Renal pelvis (tissue), 1 donor: ENCODE measurements at regions not wholly inside any gene's neighbourhood (a gene's known extent, or its start where the extent isn't known, plus 50 kb on each side); places are given as distances from the start of the nearest gene placed in this dataset.

ENCODE experiments used
- DNase-seq: peaks from one replicate; pipeline ENCODE4 v3.0.0-alpha.2; 2013

- DNase-seq = no peak
Observed at GRCh38 chr10:107919626-107920235, 755.2 kb upstream of the SORCS1 start.

GRCh38 chr10:107918171-107918570 lies 753.7 kb upstream of the SORCS1 start:
- DNase-seq = no peak

GRCh38 chr10:107915215-107915610 lies 750.7 kb upstream of the SORCS1 start:
- DNase-seq = peak; percentile 5

DNA sequence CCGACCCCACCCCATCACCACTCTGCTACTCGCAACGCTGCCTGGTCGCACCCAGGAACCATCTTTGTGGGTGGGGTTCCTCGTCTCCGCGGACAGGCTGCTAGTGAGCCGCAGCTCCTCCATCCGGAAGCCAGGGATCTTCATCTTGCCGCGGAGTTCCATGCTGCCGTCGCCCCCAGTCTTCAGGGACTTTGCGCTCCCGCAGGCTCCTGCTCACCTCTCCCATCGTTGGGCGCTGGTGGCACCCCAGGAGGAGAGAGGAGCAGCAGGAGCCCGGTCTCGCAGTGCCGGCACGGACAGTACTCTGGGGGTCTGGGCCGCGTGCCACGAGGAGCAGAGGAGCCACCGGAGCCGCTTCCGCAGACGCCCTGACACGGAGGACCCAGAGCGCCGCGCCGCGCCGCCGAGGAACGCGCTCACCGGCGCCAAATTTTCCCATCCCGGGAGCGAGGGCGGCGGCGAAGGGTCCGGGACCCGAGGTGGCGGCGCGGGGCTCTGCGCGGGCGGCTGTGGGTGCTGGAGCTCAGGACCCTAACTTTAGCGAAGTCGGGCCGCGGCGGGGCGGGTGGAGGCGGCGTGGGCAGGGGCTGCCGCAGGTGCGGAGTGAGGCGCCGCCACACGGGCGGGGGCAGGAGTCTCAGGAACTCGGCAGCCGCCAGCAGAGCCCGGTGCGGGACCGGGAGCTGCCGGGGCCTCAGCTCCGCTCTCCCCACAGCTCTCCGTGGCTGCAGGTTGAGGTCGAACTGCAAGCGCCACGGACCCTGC lies 750.1 kb upstream of the SORCS1 start:
- peak; percentile 20 for DNase-seq

DNA sequence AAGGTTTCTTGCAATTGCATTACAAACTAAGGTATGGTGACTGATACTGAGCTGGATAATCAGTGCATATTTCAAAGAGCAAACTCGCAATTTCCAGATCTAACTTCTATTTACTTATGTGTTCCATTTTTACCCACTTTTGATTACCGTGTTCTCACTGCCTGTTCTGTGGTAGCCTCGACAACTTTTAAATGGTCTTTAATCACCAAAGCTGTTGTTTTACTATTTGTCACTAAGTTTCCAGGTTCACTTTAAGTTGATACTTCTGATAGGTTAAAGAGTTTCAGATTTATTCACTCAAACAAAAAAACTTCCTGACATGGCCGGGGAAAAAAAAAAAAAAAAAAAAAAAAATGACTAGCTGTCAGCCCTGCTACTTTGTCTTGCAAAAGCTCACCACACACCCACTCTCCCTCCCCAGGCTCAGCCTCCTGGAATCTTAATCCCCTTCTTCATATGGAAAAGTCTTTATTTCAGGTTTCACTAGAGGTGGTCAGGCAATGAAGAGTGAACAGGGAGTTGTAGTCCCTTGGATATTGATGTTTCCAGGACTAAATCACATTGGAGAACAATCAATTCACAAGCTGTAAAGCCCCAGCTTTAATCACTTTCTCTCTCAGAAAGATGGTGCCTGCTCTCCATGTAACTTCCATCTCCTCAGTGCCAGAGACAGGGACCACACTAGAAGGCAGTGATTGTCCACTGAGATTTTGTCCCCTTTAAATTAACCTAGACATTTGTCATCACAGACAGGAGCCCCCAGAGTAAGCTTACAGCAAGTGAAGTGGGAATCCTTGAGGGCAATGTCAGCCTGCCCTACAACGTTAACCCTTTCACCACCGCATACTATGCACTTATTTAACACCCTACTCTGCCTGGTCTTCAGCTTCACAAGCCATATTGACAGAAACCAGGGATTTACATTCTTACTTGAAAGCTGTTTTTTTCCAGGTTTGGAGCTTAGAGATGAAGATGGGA lies 749.1 kb upstream of the SORCS1 start:
- no peak for DNase-seq

GRCh38 chr10:107901076-107901475 lies 736.6 kb upstream of the SORCS1 start:
- DNase-seq = no peak

DNA sequence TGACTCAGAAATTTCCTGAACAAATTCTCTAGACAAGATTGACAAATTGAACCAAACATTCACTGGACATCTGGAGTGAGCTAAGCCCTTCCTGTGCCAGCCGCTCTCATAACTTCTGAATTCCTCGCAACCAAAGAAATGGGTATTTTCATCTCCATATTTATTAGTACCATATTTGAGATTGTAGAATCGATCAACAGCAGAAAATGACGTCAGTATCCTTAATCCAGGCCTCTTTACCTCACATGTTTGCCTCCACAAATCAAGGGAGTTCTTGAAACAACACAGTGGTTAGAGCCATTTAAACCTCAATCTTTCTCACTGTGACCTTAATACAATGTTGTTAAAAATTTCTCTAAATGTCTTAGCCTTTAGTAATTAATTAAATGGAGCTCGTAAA lies 735.6 kb upstream of the SORCS1 start:
- no peak for DNase-seq

- no peak for DNase-seq
Observed at GRCh38 chr10:107899502-107900062, 735.1 kb upstream of the SORCS1 start.

- DNase-seq = no peak
Observed at GRCh38 chr10:107899075-107899474, 734.6 kb upstream of the SORCS1 start.

- no peak for DNase-seq
Observed at GRCh38 chr10:107898392-107898791, 733.9 kb upstream of the SORCS1 start.

- no peak for DNase-seq
Observed at GRCh38 chr10:107894516-107894915, 730.0 kb upstream of the SORCS1 start.

DNA sequence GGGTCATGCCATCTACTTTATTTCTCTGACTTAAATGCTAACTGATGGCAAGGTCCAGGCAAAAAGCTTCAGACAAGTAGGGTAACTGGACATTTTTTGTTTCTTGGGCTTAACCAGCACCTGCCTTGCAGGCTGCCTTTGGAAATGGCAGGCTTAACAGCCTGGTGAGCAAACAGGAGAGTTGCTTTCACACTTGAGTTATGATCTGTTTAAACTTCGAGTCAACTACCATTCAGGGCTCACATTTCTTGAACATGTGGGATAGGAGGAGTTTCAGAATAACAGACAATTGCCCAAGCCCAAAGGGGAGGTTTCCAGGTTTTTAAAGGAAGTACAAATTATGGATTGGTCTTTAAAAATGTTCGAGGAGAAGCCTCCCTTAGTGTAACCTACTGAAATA lies 724.6 kb upstream of the SORCS1 start:
- no peak for DNase-seq

GRCh38 chr10:107880185-107880584 lies 715.7 kb upstream of the SORCS1 start:
- DNase-seq = no peak

DNA sequence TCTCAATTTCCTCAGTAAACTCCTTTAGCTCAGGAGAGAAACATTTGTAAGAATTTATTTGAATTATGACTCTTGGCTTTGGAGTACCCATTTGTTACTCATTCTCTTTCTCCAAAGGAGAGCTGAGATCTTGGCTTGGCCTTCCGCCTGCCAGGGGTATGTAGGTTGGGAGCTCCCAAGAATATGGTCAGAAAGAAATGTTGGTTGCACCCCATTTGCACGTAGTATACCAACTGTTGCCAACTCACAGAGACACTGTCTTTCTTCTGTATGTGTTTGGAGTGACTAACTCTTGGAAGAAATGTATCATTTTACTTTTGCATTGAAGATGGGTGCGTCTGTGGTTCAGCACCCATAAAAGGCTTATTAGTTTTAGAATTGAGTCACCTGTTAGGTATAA lies 708.5 kb upstream of the SORCS1 start:
- DNase-seq = no peak

GRCh38 chr10:107865691-107866090 lies 701.2 kb upstream of the SORCS1 start:
- DNase-seq = no peak

DNA sequence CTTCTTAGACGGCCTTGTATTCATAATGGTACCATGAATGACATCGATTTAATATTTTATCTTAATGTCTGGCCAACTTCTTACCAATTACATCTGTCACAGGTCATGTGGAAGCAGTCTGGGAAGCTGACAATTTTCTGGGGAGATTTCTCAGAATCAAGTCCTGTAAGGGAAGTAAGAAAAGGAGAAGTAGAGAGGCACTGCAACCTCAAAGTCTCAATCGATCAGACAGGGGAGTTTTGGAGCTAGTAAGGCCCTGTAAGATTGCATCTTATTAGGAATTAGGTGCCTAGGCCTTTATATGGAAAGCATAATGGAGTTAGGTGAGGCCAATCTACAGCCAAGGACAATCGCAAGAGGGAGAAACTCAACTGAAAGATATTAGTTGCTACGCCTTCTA lies 694.6 kb upstream of the SORCS1 start:
- DNase-seq = no peak

DNA sequence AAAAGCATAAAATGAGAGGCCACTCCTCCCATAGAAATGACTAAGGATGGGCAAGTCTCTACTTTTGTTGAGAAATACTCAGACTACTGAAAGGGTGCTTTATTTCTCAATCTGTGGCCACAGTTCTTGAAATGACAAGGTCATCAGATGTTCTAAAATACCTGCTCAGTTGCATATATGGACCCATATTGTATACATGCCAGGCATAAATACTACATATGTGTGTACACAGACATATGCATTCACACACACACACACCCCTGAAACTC lies 691.5 kb upstream of the SORCS1 start:
- no peak for DNase-seq

DNA sequence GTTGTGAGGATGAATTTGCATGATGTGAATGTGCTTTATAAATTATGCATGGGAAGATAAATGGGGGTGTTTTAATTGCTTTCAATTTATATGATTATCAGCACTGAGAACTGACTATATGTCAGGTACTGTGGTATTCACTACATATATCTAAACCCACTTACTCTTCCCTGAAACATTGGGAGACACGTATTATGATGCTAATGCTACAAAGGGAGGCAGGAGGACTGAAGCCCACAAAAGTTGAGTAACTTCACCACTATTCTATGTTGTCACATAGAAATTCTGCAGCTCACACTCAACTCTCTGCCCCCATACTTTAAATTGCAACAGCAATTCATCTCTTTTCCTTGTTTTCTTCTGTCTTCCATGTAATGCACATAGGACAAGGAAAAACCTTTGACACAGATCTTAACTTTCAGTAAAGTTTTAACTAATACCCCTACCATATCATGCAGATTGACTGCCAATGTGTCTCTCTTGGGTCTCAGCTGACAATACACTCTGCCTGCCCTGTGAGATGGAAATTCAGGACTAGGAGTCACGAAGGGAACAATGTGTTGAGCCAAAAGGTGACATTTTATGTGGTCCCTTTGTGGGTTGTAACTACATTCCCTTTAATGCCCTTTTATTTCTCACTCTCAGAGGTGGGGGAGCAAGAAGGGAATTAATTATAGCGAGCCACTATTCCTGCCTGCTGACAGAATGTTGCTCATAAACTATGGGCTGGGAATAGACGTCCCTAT lies 691.0 kb upstream of the SORCS1 start:
- no peak for DNase-seq

DNA sequence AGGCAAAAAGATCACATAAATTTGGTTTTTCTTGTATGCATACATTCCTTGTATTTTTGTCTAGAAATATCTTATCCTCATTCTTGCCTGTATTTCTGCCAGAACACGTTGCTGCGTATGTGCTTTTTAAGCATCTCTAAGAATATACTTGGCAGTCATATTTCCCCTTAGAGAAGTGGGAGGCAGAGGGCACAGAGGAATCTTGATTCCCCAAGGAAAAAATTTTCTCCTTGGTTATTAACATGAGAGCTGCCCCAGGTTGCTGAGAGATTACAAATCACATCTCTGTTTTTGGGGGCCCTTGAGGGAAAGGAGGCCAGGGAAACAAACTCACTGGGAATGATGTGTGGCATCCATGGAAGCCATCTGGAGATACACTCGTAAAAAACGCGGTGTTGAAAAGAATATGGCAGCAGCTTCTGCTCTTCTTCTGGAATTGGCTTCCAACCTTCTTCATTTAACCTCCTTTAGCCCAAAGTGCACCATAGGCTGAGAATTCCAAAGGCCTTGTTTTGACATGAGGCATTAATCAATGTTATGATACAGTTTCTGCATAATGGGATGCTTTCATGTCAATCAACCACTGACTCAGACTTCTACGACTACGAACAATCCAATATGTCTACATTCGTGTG lies 684.3 kb upstream of the SORCS1 start:
- no peak for DNase-seq

- DNase-seq = no peak
Observed at GRCh38 chr10:107847620-107848019, 683.1 kb upstream of the SORCS1 start.

DNA sequence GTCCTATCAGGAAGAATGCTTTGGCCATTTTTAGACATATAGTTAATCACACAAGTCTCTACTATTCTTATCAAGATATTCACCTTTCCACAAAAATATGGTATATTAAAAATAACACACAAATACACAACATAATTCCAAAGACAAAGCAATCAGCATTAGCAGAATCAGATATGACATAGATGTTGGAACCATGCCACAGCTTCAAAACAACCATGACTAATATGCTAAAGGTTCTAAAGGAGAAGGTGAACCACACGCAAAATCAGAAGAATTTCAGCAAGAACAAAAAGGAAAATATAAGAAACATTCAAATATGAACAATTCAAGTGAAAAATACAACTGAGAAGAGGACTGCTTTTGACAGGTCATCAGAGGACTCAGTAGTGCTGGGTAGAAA lies 670.2 kb upstream of the SORCS1 start:
- DNase-seq = no peak
